Upper lobe of right lung (tissue), 1 donor: ENCODE measurements at regions not wholly inside any gene's neighbourhood (a gene's known extent, or its start where the extent isn't known, plus 50 kb on each side); places are given as distances from the start of the nearest gene placed in this dataset.

Experiments used
- ATAC-seq: fragments of 200-7000 bp; cut with Tn5 transposase; one replicate; pipeline ENCODE4 v1.9.1; 2020; ENCODE audit warnings: mild to moderate bottlenecking, moderate library complexity
- DNase-seq: peaks from one replicate; pipeline ENCODE4 v3.0.0-alpha.2; 2020
- H3K27ac ChIP-seq: fragments of 200-600 bp; one replicate; pipeline ENCODE4 v1.8.0; 2022
- H3K27me3 ChIP-seq: fragments of 200-600 bp; one replicate; pipeline ENCODE4 v1.8.0; 2022; ENCODE audit warnings: mild to moderate bottlenecking
- H3K36me3 ChIP-seq: fragments of 200-600 bp; one replicate; pipeline ENCODE4 v1.8.0; 2022
- H3K4me1 ChIP-seq: fragments of 200-600 bp; one replicate; pipeline ENCODE4 v1.8.0; 2022
- H3K4me3 ChIP-seq: fragments of 200-600 bp; one replicate; pipeline ENCODE4 v1.8.0; 2022; ENCODE audit warnings: mild to moderate bottlenecking
- H3K9me3 ChIP-seq: fragments of 200-600 bp; one replicate; pipeline ENCODE4 v1.8.0; 2022
- intact Hi-C: fragments of 100-400 bp; cut with DNase I; formaldehyde crosslinking; loops from one replicate; pipeline ENCODE4 v1.11.0; 2022
- TF ChIP-seq, protein P1 (sequence below): fragments of 200-600 bp; IDR thresholded peaks from one replicate; pipeline ENCODE4 v1.8.0; 2022; ENCODE audit warnings: antibody characterized with exemption
- donor health status: DM: no; HTN: yes; CAD: no; lungs with severe emphysema.

DNA sequence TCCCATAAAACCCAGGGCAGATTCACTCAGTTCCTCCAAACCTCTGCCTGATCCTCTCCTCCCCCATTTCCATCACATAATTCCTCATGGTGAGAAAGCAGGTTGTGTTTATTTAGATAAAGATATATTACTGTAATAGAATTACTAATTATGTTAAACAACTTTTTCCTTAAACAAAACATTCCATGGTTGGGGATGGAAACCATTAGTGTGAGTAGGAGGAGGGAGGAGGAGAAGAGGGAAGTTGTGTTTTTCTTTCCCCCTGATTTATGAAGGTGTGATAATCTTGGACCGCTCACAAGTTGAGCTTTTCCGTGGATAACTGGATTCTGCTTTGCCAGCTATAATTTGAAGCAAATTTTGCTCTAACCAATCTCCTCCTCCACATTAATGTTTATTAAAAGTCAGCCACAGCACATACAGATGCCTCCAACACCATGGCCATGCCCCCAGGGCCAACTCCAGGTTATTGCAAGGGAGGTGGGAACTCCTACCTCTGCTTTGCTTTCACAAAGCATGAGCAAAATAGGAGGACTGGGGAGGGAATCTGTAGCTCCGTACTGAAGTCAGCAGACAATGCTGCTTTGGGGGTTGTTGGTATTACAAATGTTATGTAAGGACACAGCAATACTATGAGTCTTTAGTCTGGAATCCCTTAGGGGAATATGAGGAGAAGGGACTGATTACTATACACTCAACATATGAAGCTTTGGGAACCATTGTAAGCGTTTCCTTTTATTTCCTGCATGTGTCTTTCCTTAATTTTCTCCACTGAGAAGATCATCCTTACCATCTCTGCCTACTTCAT lies 542.0 kb downstream of the DHX35 start:
- H3K27me3 ChIP-seq = no peaks in the 10 kb centered on the region
- no peaks in the 10 kb centered on the region for H3K36me3 ChIP-seq
- H3K9me3 ChIP-seq = no peaks in the 10 kb centered on the region
- no peaks in the 10 kb centered on the region for H3K4me1 ChIP-seq
- no peak overlapping the region for H3K27ac ChIP-seq
- TF ChIP-seq, protein P1, sequence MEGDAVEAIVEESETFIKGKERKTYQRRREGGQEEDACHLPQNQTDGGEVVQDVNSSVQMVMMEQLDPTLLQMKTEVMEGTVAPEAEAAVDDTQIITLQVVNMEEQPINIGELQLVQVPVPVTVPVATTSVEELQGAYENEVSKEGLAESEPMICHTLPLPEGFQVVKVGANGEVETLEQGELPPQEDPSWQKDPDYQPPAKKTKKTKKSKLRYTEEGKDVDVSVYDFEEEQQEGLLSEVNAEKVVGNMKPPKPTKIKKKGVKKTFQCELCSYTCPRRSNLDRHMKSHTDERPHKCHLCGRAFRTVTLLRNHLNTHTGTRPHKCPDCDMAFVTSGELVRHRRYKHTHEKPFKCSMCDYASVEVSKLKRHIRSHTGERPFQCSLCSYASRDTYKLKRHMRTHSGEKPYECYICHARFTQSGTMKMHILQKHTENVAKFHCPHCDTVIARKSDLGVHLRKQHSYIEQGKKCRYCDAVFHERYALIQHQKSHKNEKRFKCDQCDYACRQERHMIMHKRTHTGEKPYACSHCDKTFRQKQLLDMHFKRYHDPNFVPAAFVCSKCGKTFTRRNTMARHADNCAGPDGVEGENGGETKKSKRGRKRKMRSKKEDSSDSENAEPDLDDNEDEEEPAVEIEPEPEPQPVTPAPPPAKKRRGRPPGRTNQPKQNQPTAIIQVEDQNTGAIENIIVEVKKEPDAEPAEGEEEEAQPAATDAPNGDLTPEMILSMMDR = no peak
- intact Hi-C loops = no loop called here
- no peak overlapping the region for H3K4me3 ChIP-seq
- no peak for DNase-seq
- ATAC-seq = no peak

DNA sequence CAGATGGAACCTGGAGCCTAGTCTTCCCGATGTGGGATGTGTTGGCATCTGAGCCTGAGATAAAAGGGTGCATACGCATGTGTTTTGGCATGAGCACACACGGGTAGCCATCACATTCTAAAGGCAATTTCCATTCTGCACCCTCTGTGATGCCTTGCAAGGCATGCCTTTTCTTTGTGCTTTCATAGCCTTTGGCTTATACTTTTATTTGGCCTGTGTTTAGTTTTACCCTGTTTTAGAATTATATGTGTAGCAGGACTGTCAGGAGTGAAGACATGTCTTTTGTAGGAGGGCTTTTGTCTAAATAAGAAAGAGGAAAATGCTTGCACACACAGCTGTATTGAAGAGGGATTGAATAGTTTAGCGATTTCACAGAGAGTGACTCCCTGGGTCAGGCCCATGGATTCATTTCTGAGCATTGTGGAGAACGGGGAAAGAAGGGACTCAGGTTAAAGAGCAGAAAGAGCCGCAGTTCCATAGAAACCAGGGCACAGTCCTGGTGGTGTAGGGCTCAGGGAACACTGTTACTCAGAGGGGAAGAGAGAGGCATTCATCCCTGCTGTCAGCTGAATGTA lies 530.2 kb downstream of the DHX35 start:
- Histone ChIP-seq H3K27me3 (no peaks in the 10 kb centered on the region), H3K27ac (no peak overlapping the region), H3K4me3 (no peak overlapping the region), H3K4me1 (no peaks in the 10 kb centered on the region), H3K9me3 (no peaks in the 10 kb centered on the region), H3K36me3 (no peaks in the 10 kb centered on the region)
- intact Hi-C loops = no loop called here
- no peak for ATAC-seq
- TF ChIP-seq, protein P1 = no peak
- DNase-seq = no peak

DNA sequence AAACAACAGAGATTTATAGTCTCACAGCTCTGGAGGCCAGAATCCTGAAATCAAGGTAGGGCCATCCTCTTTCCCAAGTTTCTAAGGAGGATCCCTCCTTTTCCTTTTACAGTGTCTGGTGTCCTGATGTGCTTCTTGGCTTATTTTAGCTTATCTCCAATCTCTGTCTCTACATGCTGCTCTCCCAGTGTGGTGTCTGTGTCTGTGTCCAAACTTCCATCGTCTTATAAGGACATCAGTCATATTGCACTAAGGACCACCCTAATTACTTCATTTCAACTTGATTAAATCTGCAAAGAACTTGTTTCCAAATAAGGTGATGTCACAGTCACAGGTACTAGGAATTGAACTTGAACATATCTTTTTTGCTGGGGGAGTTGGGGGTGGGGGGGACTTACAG lies 529.6 kb downstream of the DHX35 start:
- intact Hi-C loops = no loop called here
- DNase-seq (no peak), ATAC-seq (no peak)
- TF ChIP-seq, protein P1 = no peak
- Histone ChIP-seq H3K36me3 (no peaks in the 10 kb centered on the region), H3K9me3 (no peaks in the 10 kb centered on the region), H3K27me3 (no peaks in the 10 kb centered on the region), H3K27ac (no peak overlapping the region), H3K4me3 (no peak overlapping the region), H3K4me1 (no peaks in the 10 kb centered on the region)

DNA sequence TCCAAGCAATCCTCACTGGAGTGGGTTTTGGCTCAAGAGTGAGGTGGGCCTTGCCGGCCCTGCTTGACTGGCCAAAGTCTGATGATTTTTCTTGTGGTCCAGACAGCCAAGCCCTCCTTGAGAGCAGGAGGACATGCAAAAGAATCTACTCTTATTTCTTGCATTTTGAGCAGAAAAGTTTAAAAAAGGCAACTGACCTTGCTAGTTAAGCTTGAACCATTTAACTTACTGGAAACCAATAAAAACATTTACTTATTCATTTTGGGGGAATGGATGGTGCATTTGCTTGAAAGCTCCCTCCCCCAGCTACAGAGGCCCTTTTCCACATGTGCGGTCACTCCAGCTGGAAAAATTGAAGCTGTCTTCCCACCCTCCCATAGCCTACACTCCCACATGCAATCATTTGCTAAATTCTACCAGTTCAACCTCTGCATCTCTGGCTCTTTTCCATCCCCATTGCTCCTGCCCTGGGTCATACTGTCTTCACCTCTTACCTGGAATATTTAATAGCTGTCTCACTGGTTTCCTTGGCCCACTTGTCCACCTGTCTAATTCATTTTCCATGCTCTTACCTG lies 527.9 kb downstream of the DHX35 start:
- H3K36me3 ChIP-seq = no peaks in the 10 kb centered on the region
- DNase-seq = no peak
- intact Hi-C loops = no loop called here
- TF ChIP-seq, protein P1 = no peak
- H3K4me1 ChIP-seq = no peaks in the 10 kb centered on the region
- no peak overlapping the region for H3K4me3 ChIP-seq
- H3K9me3 ChIP-seq = no peaks in the 10 kb centered on the region
- H3K27me3 ChIP-seq = no peaks in the 10 kb centered on the region
- ATAC-seq = no peak
- no peak overlapping the region for H3K27ac ChIP-seq

DNA sequence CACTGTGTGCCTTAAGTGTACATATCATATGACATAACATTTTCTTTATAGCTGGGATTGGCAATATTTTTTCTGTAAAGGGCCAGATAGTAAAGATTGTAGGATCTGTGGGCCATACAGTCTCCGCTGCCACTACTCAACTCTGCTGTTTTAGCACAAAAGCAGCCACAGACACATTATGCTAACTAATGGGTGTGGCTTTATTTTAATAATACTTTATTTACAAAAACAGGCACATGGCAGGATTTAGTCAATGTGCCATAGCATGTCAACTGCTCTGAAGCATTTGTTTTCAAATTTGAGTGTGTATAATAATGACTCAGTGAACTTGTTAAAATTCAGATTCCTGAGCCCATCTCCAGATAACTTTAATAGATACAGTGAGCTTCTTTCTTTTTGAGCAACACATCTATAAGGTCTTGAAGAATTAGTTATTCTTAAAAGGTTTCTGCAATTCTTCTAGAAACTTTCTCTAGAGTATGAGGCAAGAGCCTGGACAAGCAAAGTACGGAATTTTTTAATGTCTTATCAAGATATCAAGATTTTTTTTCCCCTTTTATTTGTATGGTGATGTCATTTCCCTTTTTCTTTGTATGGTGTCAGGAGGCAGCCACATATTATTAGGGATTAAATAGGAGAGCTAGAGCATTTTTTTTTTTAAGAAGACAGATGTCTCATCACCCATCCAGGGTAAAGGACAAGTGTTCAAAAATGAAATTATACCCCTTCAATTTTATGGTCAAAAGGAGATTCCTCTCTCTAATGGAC lies 518.3 kb downstream of the DHX35 start:
- TF ChIP-seq, protein P1 = no peak
- Histone ChIP-seq H3K36me3 (no peaks in the 10 kb centered on the region), H3K27ac (no peak overlapping the region), H3K9me3 (no peaks in the 10 kb centered on the region), H3K27me3 (no peaks in the 10 kb centered on the region), H3K4me1 (no peaks in the 10 kb centered on the region), H3K4me3 (no peak overlapping the region)
- intact Hi-C loops = no loop called here
- ATAC-seq (no peak), DNase-seq (no peak)
